Activated naive CD4-positive, alpha-beta T cell treated with anti-CD3 and anti-CD28 coated beads, Interleukin-2, amount 10 ng/mL, durations not matched to agents 7 days and 5 days (primary cell): ENCODE measurements at regions not wholly inside any gene's neighbourhood (a gene's known extent, or its start where the extent isn't known, plus 50 kb on each side); places are given as distances from the start of the nearest gene placed in this dataset.

ENCODE experiments used
- CTCF ChIA-PET: fragments of 350-600 bp; sonication (Branson Sonifier 250); formaldehyde crosslinking; loops from one replicate; lab custom pipeline; 2021; ENCODE audit warnings: antibody characterized with exemption; lab: Charles Lee
- DNase-seq: peaks from one replicate; pipeline ENCODE4 v3.0.0-alpha.2; 2020
- H3K27ac Mint-ChIP-seq: one replicate; pipeline ENCODE4 v1.8.0; 2021; ENCODE audit warnings: mild to moderate bottlenecking, moderate library complexity, mixed read lengths
- H3K27me3 Mint-ChIP-seq: one replicate; pipeline ENCODE4 v1.8.0; 2021; ENCODE audit warnings: mild to moderate bottlenecking, mixed read lengths
- H3K36me3 Mint-ChIP-seq: one replicate; pipeline ENCODE4 v1.8.0; 2021; ENCODE audit warnings: mixed read lengths
- H3K4me1 Mint-ChIP-seq: one replicate; pipeline ENCODE4 v1.8.0; 2021; ENCODE audit warnings: mixed read lengths
- H3K4me3 Mint-ChIP-seq: one replicate; pipeline ENCODE4 v1.8.0; 2021; ENCODE audit warnings: mild to moderate bottlenecking, moderate library complexity, mixed read lengths
- H3K9me3 Mint-ChIP-seq: one replicate; pipeline ENCODE4 v1.8.0; 2021; ENCODE audit warnings: mixed read lengths

DNA sequence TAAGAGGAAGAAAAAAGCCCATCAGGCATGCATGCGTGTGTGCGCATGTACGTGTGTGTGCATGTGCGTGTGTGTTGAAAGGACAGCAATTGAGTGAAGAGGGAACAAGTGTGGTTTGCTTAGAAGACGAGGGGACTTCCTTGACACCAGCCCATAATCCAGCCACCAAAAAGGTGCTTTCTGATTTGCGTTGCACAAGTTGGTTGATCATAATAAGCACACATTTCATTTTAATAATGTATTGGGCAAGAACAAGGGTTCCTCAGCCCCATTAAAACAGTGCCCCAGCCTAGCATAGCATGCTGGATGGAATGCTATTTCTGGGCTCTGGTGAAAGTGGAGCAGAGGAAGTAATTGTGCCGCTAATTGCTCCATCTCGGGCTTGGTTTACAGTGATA is 493.2 kb downstream of the MIAT start:
- Mint-ChIP-seq H3K27me3 (peaks cover 15% of the 10 kb centered on the region), H3K9me3 (peaks cover 2% of the 10 kb centered on the region), H3K4me1 (peaks cover 4% of the 10 kb centered on the region), H3K36me3 (no peaks in the 10 kb centered on the region), H3K27ac (no peak overlapping the region), H3K4me3 (no peak overlapping the region)
- no peak for DNase-seq
- CTCF ChIA-PET = no interaction called here

GRCh38 chr22:27151407-27151806 is 494.0 kb downstream of the MIAT start:
- Mint-ChIP-seq H3K27me3 (peaks cover 15% of the 10 kb centered on the region), H3K27ac (no peak overlapping the region), H3K36me3 (no peaks in the 10 kb centered on the region), H3K9me3 (peaks cover 2% of the 10 kb centered on the region), H3K4me3 (no peak overlapping the region), H3K4me1 (peaks cover 4% of the 10 kb centered on the region)
- CTCF ChIA-PET = no interaction called here
- no peak for DNase-seq

DNA sequence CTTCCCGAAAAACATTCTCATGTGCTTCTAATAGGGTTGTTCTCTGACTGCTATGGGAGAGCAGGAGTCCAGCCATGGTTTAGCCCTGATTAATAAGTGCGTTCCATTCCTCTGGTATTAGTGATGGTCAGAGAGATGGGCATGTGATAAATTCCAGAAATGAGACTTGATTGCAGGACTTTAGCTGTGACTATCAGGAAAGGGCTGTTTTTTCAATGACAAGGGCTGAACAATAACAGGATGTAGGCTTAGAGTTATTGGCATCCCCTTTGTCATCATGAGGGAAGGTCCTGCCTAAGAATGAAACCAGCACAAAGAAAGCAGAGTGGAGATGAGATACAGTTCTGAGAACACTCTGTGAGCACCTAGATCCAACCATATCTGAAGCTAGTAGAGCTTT is 494.6 kb downstream of the MIAT start:
- CTCF ChIA-PET = no interaction called here
- Mint-ChIP-seq H3K4me3 (no peak overlapping the region), H3K27me3 (peaks cover 15% of the 10 kb centered on the region), H3K4me1 (peaks cover 4% of the 10 kb centered on the region), H3K27ac (no peak overlapping the region), H3K36me3 (no peaks in the 10 kb centered on the region), H3K9me3 (peaks cover 2% of the 10 kb centered on the region)
- no peak for DNase-seq

- H3K4me1 Mint-ChIP-seq = peaks cover 4% of the 10 kb centered on the region
- peaks cover 2% of the 10 kb centered on the region for H3K9me3 Mint-ChIP-seq
Measured at GRCh38 chr22:27152883-27153282, 495.5 kb downstream of the MIAT start.

GRCh38 chr22:27153386-27153785 is 496.0 kb downstream of the MIAT start:
- peaks cover 4% of the 10 kb centered on the region for H3K4me1 Mint-ChIP-seq
- no peak overlapping the region for H3K4me3 Mint-ChIP-seq
- H3K27ac Mint-ChIP-seq = no peak overlapping the region
- CTCF ChIA-PET = no interaction called here
- peaks cover 15% of the 10 kb centered on the region for H3K27me3 Mint-ChIP-seq
- H3K9me3 Mint-ChIP-seq = peaks cover under 1% of the 10 kb centered on the region
- no peak for DNase-seq
- H3K36me3 Mint-ChIP-seq = no peaks in the 10 kb centered on the region

More at GRCh38 chr22:27152883-27153282, 495.5 kb downstream of the MIAT start:
- no peaks in the 10 kb centered on the region for H3K36me3 Mint-ChIP-seq
- peaks cover 15% of the 10 kb centered on the region for H3K27me3 Mint-ChIP-seq
- no peak for DNase-seq
- H3K27ac Mint-ChIP-seq = no peak overlapping the region
- H3K4me3 Mint-ChIP-seq = no peak overlapping the region
- CTCF ChIA-PET = no interaction called here

- Mint-ChIP-seq H3K36me3 (no peaks in the 10 kb centered on the region), H3K4me1 (peaks cover 4% of the 10 kb centered on the region), H3K27ac (no peak overlapping the region), H3K4me3 (no peak overlapping the region), H3K27me3 (peaks cover 15% of the 10 kb centered on the region), H3K9me3 (no peaks in the 10 kb centered on the region)
- no peak for DNase-seq
- CTCF ChIA-PET = no interaction called here
Measured at GRCh38 chr22:27154717-27155116, 497.3 kb downstream of the MIAT start.

GRCh38 chr22:27156821-27157489 is 499.6 kb downstream of the MIAT start:
- Mint-ChIP-seq H3K9me3 (no peaks in the 10 kb centered on the region), H3K4me1 (no peaks in the 10 kb centered on the region), H3K4me3 (no peak overlapping the region), H3K27me3 (peaks cover 7% of the 10 kb centered on the region), H3K27ac (no peak overlapping the region), H3K36me3 (no peaks in the 10 kb centered on the region)
- CTCF ChIA-PET = no interaction called here
- no peak for DNase-seq

GRCh38 chr22:27157666-27158370 is 500.4 kb downstream of the MIAT start:
- H3K4me1 Mint-ChIP-seq = no peaks in the 10 kb centered on the region
- CTCF ChIA-PET = no interaction called here
- no peak for DNase-seq
- peaks cover 7% of the 10 kb centered on the region for H3K27me3 Mint-ChIP-seq
- H3K4me3 Mint-ChIP-seq = no peak overlapping the region
- no peaks in the 10 kb centered on the region for H3K36me3 Mint-ChIP-seq
- H3K27ac Mint-ChIP-seq = no peak overlapping the region
- H3K9me3 Mint-ChIP-seq = no peaks in the 10 kb centered on the region

DNA sequence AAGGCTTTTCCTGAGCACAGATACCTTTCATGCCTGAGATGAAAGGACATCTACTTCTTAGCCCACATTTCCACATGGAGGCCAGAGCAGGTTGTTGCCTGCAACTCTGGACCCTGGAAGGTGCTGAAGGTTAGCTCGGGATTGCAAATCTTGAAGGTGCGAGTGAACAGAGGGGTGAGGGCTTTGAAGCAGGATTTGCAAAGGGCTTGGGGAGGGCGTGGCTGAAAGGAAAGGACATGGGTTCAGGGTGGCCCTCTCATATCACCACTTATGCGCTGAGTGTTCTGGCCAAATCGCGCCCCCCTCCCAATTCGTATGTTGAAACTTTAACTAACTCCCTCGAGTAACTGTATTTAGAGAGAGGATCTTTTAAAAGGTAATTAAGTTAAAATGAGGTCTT is 501.6 kb downstream of the MIAT start:
- no peak for DNase-seq
- Mint-ChIP-seq H3K4me3 (no peak overlapping the region), H3K27me3 (peaks cover 4% of the 10 kb centered on the region), H3K36me3 (no peaks in the 10 kb centered on the region), H3K27ac (no peak overlapping the region), H3K9me3 (no peaks in the 10 kb centered on the region), H3K4me1 (no peaks in the 10 kb centered on the region)
- CTCF ChIA-PET = no interaction called here

DNA sequence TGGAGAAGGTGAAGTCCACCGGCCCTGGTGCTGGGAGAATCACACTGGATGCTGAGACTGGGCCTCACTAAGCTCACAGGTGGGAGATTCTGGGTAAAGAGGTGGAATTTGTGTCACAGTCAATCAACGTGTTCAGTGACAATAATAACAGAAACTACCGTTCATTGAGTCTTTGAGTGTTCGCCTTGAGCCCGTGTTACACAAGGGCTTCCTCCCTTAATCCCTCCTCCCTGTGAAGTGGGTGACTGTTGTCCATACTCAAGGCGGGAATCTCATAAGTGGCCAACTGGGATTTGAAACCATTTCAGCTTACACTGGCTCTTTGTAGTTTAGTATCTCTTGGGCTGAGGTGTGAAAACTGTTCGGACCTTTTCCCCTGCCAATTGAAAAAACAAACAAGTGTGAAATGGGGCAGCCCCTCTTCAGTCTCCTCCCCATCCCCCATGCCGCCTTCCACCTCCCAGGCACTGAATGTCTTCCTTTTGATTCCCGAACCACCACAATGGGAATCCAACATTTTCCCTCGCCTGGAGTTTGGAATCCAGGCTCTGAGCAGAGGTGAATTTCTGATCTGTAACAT is 502.4 kb downstream of the MIAT start:
- no peaks in the 10 kb centered on the region for H3K4me1 Mint-ChIP-seq
- no peaks in the 10 kb centered on the region for H3K27me3 Mint-ChIP-seq
- CTCF ChIA-PET = no interaction called here

GRCh38 chr22:27163162-27164137 is 506.1 kb downstream of the MIAT start:
- Mint-ChIP-seq H3K27me3 (no peaks in the 10 kb centered on the region), H3K27ac (no peak overlapping the region), H3K9me3 (no peaks in the 10 kb centered on the region), H3K36me3 (no peaks in the 10 kb centered on the region), H3K4me3 (no peak overlapping the region), H3K4me1 (no peaks in the 10 kb centered on the region)
- CTCF ChIA-PET = no interaction called here
- DNase-seq = no peak

More for the DNA sequence above, 502.4 kb downstream of the MIAT start:
- no peaks in the 10 kb centered on the region for H3K36me3 Mint-ChIP-seq
- H3K27ac Mint-ChIP-seq = no peak overlapping the region
- no peak overlapping the region for H3K4me3 Mint-ChIP-seq
- DNase-seq = no peak
- no peaks in the 10 kb centered on the region for H3K9me3 Mint-ChIP-seq

DNA sequence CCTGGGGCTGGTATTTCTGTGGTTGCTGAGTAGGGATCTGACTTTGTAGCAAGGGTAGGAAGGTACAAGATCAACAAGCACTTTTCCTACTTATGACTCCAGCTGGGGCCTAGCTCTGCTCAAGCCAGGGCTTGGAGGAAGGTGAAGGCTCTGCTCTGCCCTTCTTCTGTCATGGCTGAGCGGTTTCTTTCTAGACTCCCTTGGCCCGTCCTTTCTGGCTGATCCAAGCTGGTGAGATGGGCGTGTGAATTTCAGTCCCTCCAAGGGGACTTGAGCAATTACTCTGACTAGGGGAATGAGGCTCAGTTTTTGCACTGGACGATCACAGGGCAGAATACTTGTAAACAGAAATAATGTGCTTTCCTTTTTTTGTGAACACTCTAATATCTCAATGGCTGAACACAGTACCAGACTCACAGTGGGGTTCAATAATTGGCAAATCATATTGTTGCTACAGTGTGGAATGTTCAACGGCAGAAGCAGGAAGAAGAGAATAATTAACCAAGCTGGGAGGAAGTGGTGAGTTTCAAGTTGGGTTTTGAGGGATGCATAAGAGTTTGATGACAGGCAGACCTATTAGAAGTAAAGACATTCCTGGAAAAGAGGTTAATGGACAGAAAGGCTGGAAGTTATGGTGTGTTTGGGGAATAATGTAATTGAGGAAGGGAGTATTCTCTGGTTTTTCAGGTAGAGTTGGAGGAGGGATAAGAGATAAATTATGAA is 507.6 kb downstream of the MIAT start:
- H3K27me3 Mint-ChIP-seq = no peaks in the 10 kb centered on the region
- DNase-seq = no peak
- H3K27ac Mint-ChIP-seq = no peak overlapping the region
- no peaks in the 10 kb centered on the region for H3K9me3 Mint-ChIP-seq
- CTCF ChIA-PET = no interaction called here
- H3K4me1 Mint-ChIP-seq = no peaks in the 10 kb centered on the region
- no peaks in the 10 kb centered on the region for H3K36me3 Mint-ChIP-seq
- H3K4me3 Mint-ChIP-seq = no peak overlapping the region

DNA sequence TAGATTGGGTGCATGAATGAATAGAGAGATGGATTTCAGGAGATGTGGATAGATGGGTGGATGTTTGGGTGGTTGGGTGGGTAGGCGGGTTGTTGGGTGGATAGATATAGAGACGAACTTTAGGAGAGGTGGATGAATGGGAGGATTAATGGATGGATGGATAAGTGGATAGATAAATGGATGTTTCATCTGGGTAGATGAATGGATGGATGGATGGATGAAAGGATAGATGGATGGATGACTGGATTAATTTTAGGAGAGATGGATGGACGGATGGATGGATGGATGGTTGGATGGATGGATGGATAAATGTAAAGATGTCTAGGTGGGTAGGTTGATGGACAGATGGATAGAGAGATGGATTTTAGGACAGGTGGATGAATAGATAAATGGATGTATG is 511.3 kb downstream of the MIAT start:
- Mint-ChIP-seq H3K9me3 (no peaks in the 10 kb centered on the region), H3K36me3 (no peaks in the 10 kb centered on the region), H3K4me3 (no peak overlapping the region), H3K27me3 (peaks cover 6% of the 10 kb centered on the region), H3K27ac (no peak overlapping the region), H3K4me1 (no peaks in the 10 kb centered on the region)
- CTCF ChIA-PET = no interaction called here
- no peak for DNase-seq

DNA sequence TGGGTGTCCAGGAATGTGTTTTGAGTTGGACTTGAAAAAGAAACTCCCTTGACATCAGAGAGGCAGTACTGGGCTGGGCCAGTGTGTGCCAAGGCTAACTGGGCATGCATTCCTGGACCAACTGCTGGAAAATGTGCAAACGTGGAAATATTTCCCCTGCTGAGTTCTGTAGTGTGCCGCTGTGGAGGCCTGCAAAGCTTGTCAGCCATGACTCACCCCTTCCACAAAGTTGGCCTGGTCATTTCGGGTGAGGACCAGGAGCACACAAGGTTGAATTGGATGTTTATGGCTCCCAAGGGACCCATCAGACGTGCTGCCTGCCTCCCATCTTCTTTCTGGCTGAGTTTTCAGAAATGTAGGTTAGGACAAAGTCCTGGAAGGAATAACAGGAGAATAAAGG is 513.1 kb downstream of the MIAT start:
- Mint-ChIP-seq H3K4me1 (no peaks in the 10 kb centered on the region), H3K4me3 (no peak overlapping the region), H3K27ac (no peak overlapping the region), H3K27me3 (peaks cover 20% of the 10 kb centered on the region), H3K9me3 (no peaks in the 10 kb centered on the region), H3K36me3 (no peaks in the 10 kb centered on the region)
- CTCF ChIA-PET = no interaction called here
- no peak for DNase-seq
